HEK293T (cell line): ENCODE measurements at regions not wholly inside any gene's neighbourhood (a gene's known extent, or its start where the extent isn't known, plus 50 kb on each side); places are given as distances from the start of the nearest gene placed in this dataset.
"Not testable (repeated sequence)": the region's sequence is repeated elsewhere in the genome, so short reads cannot be mapped to it uniquely, and the experiment has no call there.

Source experiments
- CTCF ChIA-PET: fragments of 350-600 bp; formaldehyde crosslinking; extraction: SDS; loops from one replicate; lab custom pipeline; 2021; ENCODE audit warnings: antibody characterized with exemption, inconsistent platforms; lab: Yijun Ruan, JAX
- POLR2A ChIA-PET: fragments of 350-600 bp; formaldehyde crosslinking; extraction: SDS; loops from one replicate; lab custom pipeline; 2020; ENCODE audit warnings: antibody characterized with exemption, inconsistent platforms; lab: Yijun Ruan, JAX
- DNase-seq: peaks from one replicate; pipeline ENCODE4 v3.0.0; 2012; ENCODE audit warnings: mixed read lengths; ENCODE audit errors: extremely low spot score
- ARNT ChIP-seq: fragments of 450-650 bp; IDR thresholded peaks from 2 replicates; pipeline ENCODE4 v1.6.1; 2017; ENCODE audit warnings: mild to moderate bottlenecking
- BHLHE40 ChIP-seq: fragments of 450-650 bp; IDR thresholded peaks from 2 replicates; pipeline ENCODE4 v1.6.1; 2016; ENCODE audit warnings: mild to moderate bottlenecking, moderate library complexity, borderline replicate concordance
- CTBP1 ChIP-seq: fragments of 450-650 bp; IDR thresholded peaks from 2 replicates; pipeline ENCODE4 v1.6.1; 2016; ENCODE audit warnings: borderline replicate concordance
- ELF4 ChIP-seq: fragments of 450-650 bp; IDR thresholded peaks from 2 replicates; pipeline ENCODE4 v1.6.1; 2017; ENCODE audit warnings: antibody characterized with exemption
- FOXA1 ChIP-seq: fragments of 450-650 bp; IDR thresholded peaks from 2 replicates; pipeline ENCODE4 v1.6.1; 2016; ENCODE audit warnings: mild to moderate bottlenecking
- FOXK2 ChIP-seq: fragments of 450-650 bp; IDR thresholded peaks from 2 replicates; pipeline ENCODE4 v1.6.1; 2016; ENCODE audit warnings: mild to moderate bottlenecking
- FOXM1 ChIP-seq: fragments of 450-650 bp; IDR thresholded peaks from 2 replicates; pipeline ENCODE4 v1.6.1; 2017; ENCODE audit warnings: mild to moderate bottlenecking, borderline replicate concordance
- HDGF ChIP-seq: fragments of 450-650 bp; IDR thresholded peaks from 2 replicates; pipeline ENCODE4 v1.6.1; 2017; ENCODE audit warnings: antibody characterized with exemption, borderline replicate concordance
- L3MBTL2 ChIP-seq: fragments of 450-650 bp; conservative IDR thresholded peaks from 2 replicates; pipeline ENCODE4 v1.6.1; 2016; ENCODE audit warnings: mild to moderate bottlenecking
- LEF1 ChIP-seq: fragments of 450-650 bp; IDR thresholded peaks from 2 replicates; pipeline ENCODE4 v1.6.1; 2017; ENCODE audit warnings: mild to moderate bottlenecking, borderline replicate concordance
- NFRKB ChIP-seq: fragments of 450-650 bp; IDR thresholded peaks from 2 replicates; pipeline ENCODE4 v1.6.1; 2016; ENCODE audit warnings: mild to moderate bottlenecking, moderate library complexity
- PKNOX1 ChIP-seq: fragments of 450-650 bp; IDR thresholded peaks from 2 replicates; pipeline ENCODE4 v1.6.1; 2016
- SP1 ChIP-seq: fragments of 450-650 bp; IDR thresholded peaks from 2 replicates; pipeline ENCODE4 v1.6.1; 2017
- SUZ12 ChIP-seq: fragments of 450-650 bp; IDR thresholded peaks from 2 replicates; pipeline ENCODE4 v1.6.1; 2016; ENCODE audit warnings: mild to moderate bottlenecking
- TARDBP ChIP-seq: fragments of 450-650 bp; IDR thresholded peaks from 2 replicates; pipeline ENCODE4 v1.6.1; 2016
- ZNF384 ChIP-seq: fragments of 450-650 bp; IDR thresholded peaks from 2 replicates; pipeline ENCODE4 v1.6.1; 2016

DNA sequence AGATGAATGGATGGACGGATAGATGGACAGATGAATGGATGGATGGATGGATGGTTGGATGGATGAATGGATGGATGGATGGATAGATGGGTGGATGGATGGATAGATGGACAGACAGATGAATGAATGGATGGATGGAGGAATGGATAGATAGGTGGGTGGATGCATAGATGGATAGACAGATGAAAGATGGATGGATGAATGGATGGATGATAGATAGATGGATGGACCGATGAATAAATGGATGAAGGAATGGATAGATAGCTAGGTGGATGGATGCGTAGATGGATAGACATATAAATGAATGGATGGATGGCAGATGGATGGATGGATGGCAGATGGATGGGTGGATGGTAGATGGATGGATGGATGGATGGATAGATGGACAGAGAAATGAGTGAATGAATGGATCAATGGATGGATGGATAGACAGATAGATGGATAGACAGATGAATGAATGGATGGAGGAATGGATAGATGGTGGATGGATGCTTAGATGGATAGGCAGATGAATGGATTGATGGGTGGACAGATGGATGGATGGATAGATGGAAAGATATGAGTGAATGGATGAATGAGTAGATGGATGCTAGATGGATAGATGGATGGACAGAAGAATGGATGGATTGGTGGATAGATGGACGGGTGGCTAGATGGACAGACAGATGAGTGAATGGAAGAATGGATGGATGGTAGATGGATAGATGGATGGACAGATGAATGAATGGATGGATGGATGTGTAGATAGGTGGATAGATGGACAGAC is 167.9 kb downstream of the TRIM43 start:
- CTCF ChIA-PET, result no interaction called here

GRCh38 chr2:95760806-95761525 is 169.2 kb downstream of the TRIM43 start:
- ChIA-PET POLR2A (no interaction called here), CTCF (no interaction called here)
- TF ChIP-seq PKNOX1 (no peak), NFRKB (no peak), FOXA1 (no peak), HDGF (no peak), ELF4 (no peak), SP1 (no peak), FOXK2 (no peak), TARDBP (no peak), CTBP1 (no peak), L3MBTL2 (no peak), SUZ12 (no peak), ZNF384 (no peak), LEF1 (no peak), FOXM1 (no peak), ARNT (no peak), BHLHE40 (no peak)
- DNase-seq, result no peak

More for the DNA sequence above, 167.9 kb downstream of the TRIM43 start:
- DNase-seq, result no peak
- POLR2A ChIA-PET, result no interaction called here
- TF ChIP-seq SUZ12, result no peak
- no peak for TF ChIP-seq BHLHE40
- no peak for TF ChIP-seq ZNF384
- no peak for TF ChIP-seq TARDBP
- TF ChIP-seq FOXM1, result no peak
- no peak for TF ChIP-seq ELF4
- no peak for TF ChIP-seq HDGF
- no peak for TF ChIP-seq NFRKB
- no peak for TF ChIP-seq LEF1
- TF ChIP-seq SP1, result no peak
- no peak for TF ChIP-seq PKNOX1
- TF ChIP-seq FOXA1, result no peak
- no peak for TF ChIP-seq FOXK2
- TF ChIP-seq ARNT, result no peak
- no peak for TF ChIP-seq L3MBTL2
- TF ChIP-seq CTBP1, result no peak

DNA sequence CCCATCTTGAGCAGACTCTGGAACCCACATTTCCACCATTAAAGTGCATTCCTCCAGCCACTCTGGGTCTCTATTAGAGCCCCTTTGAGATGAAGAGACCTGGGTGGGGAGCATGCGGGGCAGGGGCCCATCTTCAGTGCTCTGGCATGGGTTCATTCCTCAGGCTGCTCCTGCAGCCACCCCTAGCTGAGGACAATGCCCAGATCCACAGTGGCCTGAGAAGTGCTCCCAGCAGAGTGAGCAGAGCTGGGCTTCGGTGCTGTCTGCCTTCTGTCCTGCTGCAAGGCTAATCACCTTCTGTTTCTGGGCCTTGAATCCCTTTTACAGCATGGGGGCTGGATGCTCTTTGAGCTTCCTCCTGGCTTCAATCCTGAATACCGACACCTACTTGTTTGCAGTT is 169.8 kb downstream of the TRIM43 start:
- CTCF ChIA-PET, result no interaction called here
- TF ChIP-seq TARDBP (no peak), SP1 (no peak), SUZ12 (no peak), NFRKB (no peak), FOXA1 (no peak), FOXM1 (no peak), CTBP1 (no peak), ELF4 (no peak), HDGF (no peak), BHLHE40 (no peak), ZNF384 (no peak), ARNT (no peak), LEF1 (no peak), L3MBTL2 (no peak)
- no peak for DNase-seq
- POLR2A ChIA-PET, result no interaction called here

- POLR2A ChIA-PET, CTCF ChIA-PET, DNase-seq: not testable (repeated sequence)
These were observed 170.5 kb downstream of the TRIM43 start for GRCh38 chr2:95762023-95763021.

DNA sequence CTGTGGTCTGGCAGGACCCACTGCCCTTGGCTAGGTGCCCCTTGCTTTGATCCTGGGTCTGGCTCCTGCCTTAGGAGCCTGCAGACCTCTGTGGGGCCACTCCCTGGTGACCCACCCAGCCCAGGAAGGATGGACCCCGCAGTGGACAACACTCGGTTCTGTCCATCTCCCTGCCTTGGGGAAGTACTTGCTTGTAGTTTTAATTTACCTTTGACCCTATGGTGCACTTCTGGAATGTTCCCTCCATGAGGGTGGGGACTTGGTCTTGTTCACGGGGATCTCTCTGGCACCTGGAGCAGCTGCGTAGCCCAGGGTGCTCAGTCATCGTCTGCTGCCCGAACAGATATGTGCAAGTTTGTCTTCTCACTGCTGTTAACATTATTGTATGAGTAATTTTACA is 171.3 kb downstream of the TRIM43 start:
- DNase-seq, POLR2A ChIA-PET: not testable (repeated sequence)

DNA sequence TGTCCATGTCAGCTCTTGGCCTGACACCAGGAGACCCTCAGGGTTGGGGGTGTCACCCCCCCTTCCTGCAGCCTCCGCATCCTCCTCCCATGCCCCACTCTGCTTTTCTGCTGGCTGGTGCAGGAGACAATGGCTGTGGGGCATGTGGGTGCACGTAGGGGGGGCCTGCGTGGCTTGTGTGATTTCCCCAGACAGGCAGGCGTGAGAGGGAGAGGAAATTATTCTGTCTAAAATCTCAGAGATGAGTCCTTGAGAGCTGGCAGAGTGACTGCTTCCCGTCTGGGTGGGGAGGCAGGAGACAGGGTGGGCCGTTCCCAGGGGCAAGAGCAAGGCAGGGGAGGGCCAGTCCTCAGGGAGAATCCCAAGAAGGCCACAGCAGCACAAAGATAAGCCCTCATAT is 173.2 kb downstream of the TRIM43 start:
- CTCF ChIA-PET, DNase-seq, POLR2A ChIA-PET: not testable (repeated sequence)

More for the DNA sequence above, 171.3 kb downstream of the TRIM43 start:
- CTCF ChIA-PET, result not testable (repeated sequence)

- POLR2A ChIA-PET, DNase-seq, CTCF ChIA-PET: not testable (repeated sequence)
These were observed 174.4 kb downstream of the TRIM43 start for GRCh38 chr2:95765925-95766910.

- CTCF ChIA-PET, POLR2A ChIA-PET, DNase-seq: not testable (repeated sequence)
These were observed 175.7 kb downstream of the TRIM43 start for GRCh38 chr2:95767531-95767930.

DNA sequence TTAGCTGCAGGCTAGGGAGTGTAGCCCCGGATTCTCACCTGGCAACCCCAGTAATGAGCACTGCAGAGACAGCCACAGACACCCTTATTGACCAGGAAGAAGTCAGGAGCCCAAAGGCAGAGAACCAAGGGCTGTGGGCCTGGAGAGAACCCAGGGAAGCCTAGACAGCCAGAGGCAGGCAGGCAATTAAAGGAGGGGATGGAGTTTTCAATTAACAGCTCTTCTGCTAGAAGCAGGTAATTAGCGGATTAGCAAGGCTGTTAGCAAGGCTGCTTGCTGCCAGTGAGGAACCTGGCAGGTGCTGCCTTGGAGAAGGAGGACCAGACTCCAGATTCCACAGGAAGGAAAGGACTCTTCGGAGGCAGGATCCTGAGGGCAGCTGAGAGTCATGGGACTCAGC is 176.1 kb downstream of the TRIM43 start:
- CTCF ChIA-PET, POLR2A ChIA-PET, DNase-seq: not testable (repeated sequence)

GRCh38 chr2:95769256-95769655 is 177.5 kb downstream of the TRIM43 start:
- DNase-seq, CTCF ChIA-PET, POLR2A ChIA-PET: not testable (repeated sequence)
